Gastroesophageal sphincter (tissue), 4 donors: ENCODE measurements at regions not wholly inside any gene's neighbourhood (a gene's known extent, or its start where the extent isn't known, plus 50 kb on each side); places are given as distances from the start of the nearest gene placed in this dataset.
"Not testable (repeated sequence)": the region's sequence is repeated elsewhere in the genome, so short reads cannot be mapped to it uniquely, and the experiment has no call there.

Experiments
- ATAC-seq: fragments of 150-250 bp; one replicate; pipeline ENCODE4 v1.9.1; 2016; ENCODE audit warnings: mild to moderate bottlenecking, moderate library complexity
- H3K27ac ChIP-seq, 4 donors: fragments of 200-600 bp; sonication (generic) in 3 of 4; 1 replicate in 3 of 4; 2 replicates in 1 of 4; pipeline ENCODE4 v1.5.1; 2016 to 2019
- H3K27me3 ChIP-seq: fragments of 200-600 bp; sonication (generic); one replicate; pipeline ENCODE4 v1.5.1; 2019
- H3K36me3 ChIP-seq, 2 donors: fragments of 200-600 bp; sonication (generic); one replicate each; pipeline ENCODE4 v1.5.1; 2019; ENCODE audit warnings: control low read depth in 1 of 2
- H3K4me1 ChIP-seq, 3 donors: fragments of 200-600 bp; sonication (generic); 1 replicate in 2 of 3; 2 replicates in 1 of 3; pipeline ENCODE4 v1.5.1; 2016 to 2019; ENCODE audit warnings: control low read depth in 2 of 3
- H3K4me3 ChIP-seq, 2 donors: fragments of 200-600 bp; sonication (generic); one replicate each; pipeline ENCODE4 v1.5.1; 2019; ENCODE audit warnings: mild to moderate bottlenecking in 1 of 2, moderate library complexity in 1 of 2
- H3K9me3 ChIP-seq, 3 donors: fragments of 200-600 bp; sonication (generic); one replicate each; pipeline ENCODE4 v1.5.1; 2017 to 2019; ENCODE audit warnings: control low read depth in 2 of 3
- EP300 ChIP-seq: sonication (generic); formaldehyde crosslinking; IDR thresholded peaks from one replicate; pipeline ENCODE4 v1.6.1; 2017; ENCODE audit warnings: antibody characterized with exemption, mild to moderate bottlenecking
- POLR2A ChIP-seq, 2 donors: fragments of 450-650 bp; IDR thresholded peaks; one replicate each; pipeline ENCODE4 v1.6.1; 2017; ENCODE audit warnings: antibody characterized with exemption in 2 of 2, mild to moderate bottlenecking in 2 of 2, moderate library complexity in 1 of 2
- POLR2AphosphoS5 ChIP-seq: sonication (generic); formaldehyde crosslinking; IDR thresholded peaks from one replicate; pipeline ENCODE4 v1.6.1; 2017; ENCODE audit warnings: antibody characterized with exemption
- WGBS, 2 donors: methylation state at CpG; one replicate each; pipeline ENCODE4 v1.1.5; 2018; ENCODE audit warnings: low coverage in 1 of 2; 5-methylcytosine and 5-hydroxymethylcytosine counted together
- TF ChIP-seq, protein P1 (sequence below), 4 experiments: fragments of 200-600 bp in 2 of 4; fragments of 450-650 bp in 2 of 4; sonication (generic) in 1 of 4; IDR thresholded peaks; one replicate each; pipeline ENCODE4 v1.5.1; 2017 to 2019; ENCODE audit warnings: antibody characterized with exemption in 4 of 4, mild to moderate bottlenecking in 2 of 4, moderate library complexity in 2 of 4

DNA sequence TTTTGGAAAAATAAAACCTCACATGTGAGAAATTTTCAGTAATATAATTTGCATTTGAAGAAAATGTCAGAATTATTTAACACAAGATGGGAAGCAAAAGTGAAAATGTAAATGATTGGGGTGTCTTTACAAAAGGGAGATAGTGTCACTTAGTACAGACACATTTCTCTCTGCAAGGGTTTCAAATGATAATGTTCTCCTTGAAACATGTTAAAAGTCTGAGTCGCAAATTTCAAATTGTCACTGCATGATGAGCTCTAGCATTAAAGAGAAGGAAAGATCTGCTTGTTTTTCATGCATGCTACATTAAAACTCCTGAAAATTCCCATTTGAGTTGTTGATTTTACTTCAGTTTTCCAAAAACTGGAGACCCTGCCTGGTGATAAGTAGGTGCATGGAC is 122.0 kb upstream of the LDB2 start:
- 86 to 100% methylated on average over 1 of the region's 1 CpG for WGBS, 2 donors
- ATAC-seq: no peak

DNA sequence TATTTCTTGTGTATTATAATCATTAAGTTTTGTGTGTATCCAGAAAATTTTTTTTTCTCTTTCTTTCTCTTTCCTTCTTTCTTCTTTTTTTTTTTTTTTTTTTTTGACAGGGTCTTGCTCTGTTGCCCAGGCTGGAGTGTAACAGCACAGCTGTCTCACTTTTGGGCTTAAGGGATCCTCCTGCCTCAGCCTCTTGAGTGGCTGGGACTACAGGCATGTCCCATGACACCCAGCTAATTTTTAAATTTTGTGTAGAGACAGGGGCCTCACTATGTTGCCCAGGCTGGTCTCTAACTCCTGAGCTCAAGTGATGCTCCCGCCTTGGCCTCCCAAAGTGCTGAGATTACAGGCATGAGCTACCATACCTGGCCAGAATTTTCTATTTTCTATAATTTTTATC is 120.2 kb upstream of the LDB2 start:
- H3K36me3 ChIP-seq, H3K27ac ChIP-seq, H3K27me3 ChIP-seq, ATAC-seq, H3K4me1 ChIP-seq, H3K4me3 ChIP-seq, H3K9me3 ChIP-seq: not testable (repeated sequence)
- WGBS, 2 donors: 90 to 100% methylated on average over 1 of the region's 1 CpG

More for the DNA sequence above, 122.0 kb upstream of the LDB2 start:
- H3K27ac ChIP-seq: no peak overlapping the region
- TF ChIP-seq POLR2A (IDR thresholded peaks at IDR 0.05) (no peak), EP300 (no peak), POLR2AphosphoS5 (no peak)
- TF ChIP-seq, protein P1, sequence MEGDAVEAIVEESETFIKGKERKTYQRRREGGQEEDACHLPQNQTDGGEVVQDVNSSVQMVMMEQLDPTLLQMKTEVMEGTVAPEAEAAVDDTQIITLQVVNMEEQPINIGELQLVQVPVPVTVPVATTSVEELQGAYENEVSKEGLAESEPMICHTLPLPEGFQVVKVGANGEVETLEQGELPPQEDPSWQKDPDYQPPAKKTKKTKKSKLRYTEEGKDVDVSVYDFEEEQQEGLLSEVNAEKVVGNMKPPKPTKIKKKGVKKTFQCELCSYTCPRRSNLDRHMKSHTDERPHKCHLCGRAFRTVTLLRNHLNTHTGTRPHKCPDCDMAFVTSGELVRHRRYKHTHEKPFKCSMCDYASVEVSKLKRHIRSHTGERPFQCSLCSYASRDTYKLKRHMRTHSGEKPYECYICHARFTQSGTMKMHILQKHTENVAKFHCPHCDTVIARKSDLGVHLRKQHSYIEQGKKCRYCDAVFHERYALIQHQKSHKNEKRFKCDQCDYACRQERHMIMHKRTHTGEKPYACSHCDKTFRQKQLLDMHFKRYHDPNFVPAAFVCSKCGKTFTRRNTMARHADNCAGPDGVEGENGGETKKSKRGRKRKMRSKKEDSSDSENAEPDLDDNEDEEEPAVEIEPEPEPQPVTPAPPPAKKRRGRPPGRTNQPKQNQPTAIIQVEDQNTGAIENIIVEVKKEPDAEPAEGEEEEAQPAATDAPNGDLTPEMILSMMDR (IDR thresholded peaks at IDR 0.05): no peak
- no peaks in the 10 kb centered on the region for H3K9me3 ChIP-seq
- no peaks in the 10 kb centered on the region for H3K4me1 ChIP-seq
- no peaks in the 10 kb centered on the region for H3K36me3 ChIP-seq
- no peak overlapping the region for H3K4me3 ChIP-seq
- H3K27me3 ChIP-seq: no peaks in the 10 kb centered on the region

DNA sequence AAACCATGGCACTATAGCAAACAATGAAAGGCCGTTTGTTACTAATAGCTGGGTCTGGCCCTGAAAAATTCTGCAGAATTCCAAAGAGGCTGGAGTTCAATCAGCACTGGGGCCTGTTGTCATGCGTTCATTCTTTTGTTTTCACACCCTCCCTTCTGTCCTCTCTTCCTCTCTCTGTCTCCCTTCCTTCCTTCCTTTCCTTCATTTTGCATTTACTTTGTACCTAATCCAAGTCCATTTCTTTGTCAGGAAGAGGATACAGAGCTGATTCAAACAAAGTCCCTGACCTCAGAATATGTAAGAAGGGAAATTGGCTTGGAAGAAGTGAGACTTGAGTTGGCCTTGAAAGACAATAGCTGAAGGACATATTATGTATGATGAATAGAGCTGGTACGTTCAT is 119.6 kb upstream of the LDB2 start:
- Histone ChIP-seq H3K27me3 (no peaks in the 10 kb centered on the region), H3K27ac (no peak overlapping the region), H3K36me3 (no peaks in the 10 kb centered on the region), H3K9me3 (no peaks in the 10 kb centered on the region), H3K4me1 (no peaks in the 10 kb centered on the region), H3K4me3 (no peak overlapping the region)
- TF ChIP-seq POLR2A (IDR thresholded peaks at IDR 0.05) (no peak), POLR2AphosphoS5 (no peak), EP300 (no peak)
- TF ChIP-seq, protein P1 (IDR thresholded peaks at IDR 0.05): no peak
- ATAC-seq: no peak
- 60 to 68% methylated on average over 3 of the region's 3 CpGs for WGBS, 2 donors

DNA sequence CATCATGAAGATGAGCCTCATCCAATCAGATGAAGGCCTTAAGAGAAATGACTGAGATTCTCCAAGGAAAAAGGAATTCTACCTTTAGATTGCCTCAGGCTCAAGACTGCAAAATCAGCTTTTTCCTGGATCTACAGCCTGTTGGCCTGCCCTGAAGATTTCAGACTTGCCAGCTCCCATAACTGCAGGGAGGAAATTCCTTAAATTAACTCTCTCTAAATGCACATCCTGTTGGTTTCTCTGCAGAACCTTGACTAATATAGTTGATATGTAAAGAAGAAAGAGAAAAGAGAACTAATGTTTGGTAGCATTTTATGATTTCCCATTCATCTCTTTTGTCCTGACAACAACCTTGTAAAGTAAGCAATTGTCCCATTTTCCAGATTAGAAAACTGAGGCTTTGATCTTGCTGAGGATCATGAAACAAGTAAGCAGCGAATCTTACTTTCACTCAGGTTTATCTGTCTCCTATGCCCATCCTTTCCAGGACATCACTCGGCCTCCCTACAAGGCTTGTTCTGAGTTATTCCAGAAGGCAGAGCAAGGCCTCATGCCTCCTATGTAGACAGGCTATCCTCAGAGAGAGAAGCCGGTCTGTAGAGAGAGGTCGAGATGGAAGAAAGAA is 115.0 kb upstream of the LDB2 start:
- no peak for TF ChIP-seq POLR2A (IDR thresholded peaks at IDR 0.05)
- no peak for TF ChIP-seq POLR2AphosphoS5
- Histone ChIP-seq H3K4me3 (no peak overlapping the region), H3K9me3 (no peaks in the 10 kb centered on the region), H3K36me3 (no peaks in the 10 kb centered on the region), H3K4me1 (no peaks in the 10 kb centered on the region), H3K27me3 (no peaks in the 10 kb centered on the region), H3K27ac (no peak overlapping the region)
- ATAC-seq: no peak
- 81 to 94% methylated on average over 4 of the region's 4 CpGs for WGBS, 2 donors

DNA sequence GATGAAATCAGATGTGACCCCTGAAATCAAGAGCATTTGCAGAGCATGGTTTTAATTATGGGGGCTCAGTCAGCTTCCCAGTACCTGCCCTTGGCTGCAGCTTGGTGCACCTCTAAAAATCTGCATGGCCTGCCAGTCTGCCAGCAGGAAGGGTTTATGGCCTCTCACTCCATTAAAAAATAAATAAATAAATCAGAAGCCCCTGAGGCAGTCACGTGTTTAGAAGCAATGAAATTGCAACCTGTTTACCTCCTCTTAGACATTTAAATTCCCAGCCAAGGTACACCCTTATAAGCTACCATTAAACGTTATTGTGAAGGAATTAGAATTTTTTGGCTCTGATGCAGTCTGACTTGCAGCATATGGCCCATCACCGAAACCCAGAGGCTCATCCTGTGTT is 114.0 kb upstream of the LDB2 start:
- ATAC-seq: no peak
- TF ChIP-seq, protein P1 (IDR thresholded peaks at IDR 0.05): no peak
- TF ChIP-seq POLR2A (IDR thresholded peaks at IDR 0.05) (no peak), POLR2AphosphoS5 (no peak), EP300 (no peak)
- Histone ChIP-seq H3K4me3 (no peak overlapping the region), H3K36me3 (no peaks in the 10 kb centered on the region), H3K27ac (no peak overlapping the region), H3K9me3 (no peaks in the 10 kb centered on the region), H3K4me1 (no peaks in the 10 kb centered on the region), H3K27me3 (no peaks in the 10 kb centered on the region)
- 74 to 79% methylated on average over 2 to 3 of the region's 3 CpGs for WGBS, 2 donors

DNA sequence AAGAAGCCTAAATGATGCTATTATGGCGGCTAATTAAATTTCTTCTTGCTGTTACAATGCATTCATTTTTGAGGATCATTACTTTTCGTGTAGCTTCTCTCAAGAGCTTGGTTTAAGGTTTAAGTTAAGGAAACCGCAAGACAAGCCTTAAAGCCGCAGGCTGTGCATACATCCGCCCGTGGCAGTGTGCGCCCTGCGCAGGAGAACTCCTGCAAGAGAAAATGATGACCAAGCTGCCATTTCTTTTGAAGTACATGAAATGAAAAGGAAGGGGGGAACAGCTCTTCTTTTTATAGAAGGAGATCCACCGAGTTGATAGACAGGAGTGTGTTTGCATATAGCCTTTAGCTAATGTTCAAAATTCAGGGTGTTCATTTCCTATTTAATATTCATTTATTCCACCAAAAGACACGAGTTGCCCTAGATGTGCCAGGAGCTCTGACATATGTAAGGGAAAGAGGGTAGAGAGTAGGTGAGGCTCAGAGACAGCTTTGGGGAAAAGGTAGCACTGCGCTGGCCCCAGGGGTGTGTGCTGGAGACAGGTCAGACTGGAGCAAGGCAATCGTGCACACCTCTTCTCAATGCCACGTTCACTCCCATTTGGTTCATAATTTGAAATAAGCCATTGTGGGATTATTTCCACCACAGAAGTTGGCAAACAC is 112.1 kb upstream of the LDB2 start:
- Histone ChIP-seq H3K4me1 (no peaks in the 10 kb centered on the region), H3K4me3 (no peak overlapping the region), H3K9me3 (no peaks in the 10 kb centered on the region), H3K36me3 (no peaks in the 10 kb centered on the region), H3K27ac (no peak overlapping the region), H3K27me3 (no peaks in the 10 kb centered on the region)
- no peak for ATAC-seq
- TF ChIP-seq, protein P1 (IDR thresholded peaks at IDR 0.05): no peak
- no peak for TF ChIP-seq POLR2A (IDR thresholded peaks at IDR 0.05)
- no peak for TF ChIP-seq POLR2AphosphoS5
- TF ChIP-seq EP300: no peak
- 80 to 87% methylated on average over 7 to 13 of the region's 13 CpGs for WGBS, 2 donors
